Epithelial cell of proximal tubule (primary cell): ENCODE measurements at regions not wholly inside any gene's neighbourhood (a gene's known extent, or its start where the extent isn't known, plus 50 kb on each side); places are given as distances from the start of the nearest gene placed in this dataset.

Experiments used
- DNase-seq: peaks from one replicate; pipeline ENCODE4 v3.0.0-alpha.2; 2011; ENCODE audit warnings: low read depth
- H3K4me3 ChIP-seq: 2 replicates; pipeline ENCODE4 v1.5.1; 2011; ENCODE audit warnings: low read depth, mild to moderate bottlenecking, low read length
- CTCF ChIP-seq: conservative IDR thresholded peaks from 2 replicates; pipeline ENCODE4 v1.5.1; 2012; ENCODE audit warnings: low read depth, mild to moderate bottlenecking, low read length

GRCh38 chr4:62269918-62270317 lies 1069.8 kb downstream of the ADGRL3 start:
- no peak for DNase-seq
- no peak overlapping the region for H3K4me3 ChIP-seq
- no peak for TF ChIP-seq CTCF

GRCh38 chr4:62263454-62263853 lies 1063.3 kb downstream of the ADGRL3 start:
- no peak for TF ChIP-seq CTCF
- no peak overlapping the region for H3K4me3 ChIP-seq
- DNase-seq: no peak

GRCh38 chr4:62262676-62263075 lies 1062.5 kb downstream of the ADGRL3 start:
- TF ChIP-seq CTCF: no peak
- no peak overlapping the region for H3K4me3 ChIP-seq
- DNase-seq: no peak

- no peak for DNase-seq
- TF ChIP-seq CTCF: no peak
- H3K4me3 ChIP-seq: no peak overlapping the region
Observed at GRCh38 chr4:62260254-62260653, 1060.1 kb downstream of the ADGRL3 start.

GRCh38 chr4:62256479-62256878 lies 1056.4 kb downstream of the ADGRL3 start:
- TF ChIP-seq CTCF: no peak
- H3K4me3 ChIP-seq: no peak overlapping the region
- no peak for DNase-seq

- H3K4me3 ChIP-seq: no peak overlapping the region
- no peak for DNase-seq
- TF ChIP-seq CTCF: no peak
Observed at GRCh38 chr4:62252728-62253127, 1052.6 kb downstream of the ADGRL3 start.

- no peak for TF ChIP-seq CTCF
- H3K4me3 ChIP-seq: no peak overlapping the region
- DNase-seq: no peak
Observed at GRCh38 chr4:62250100-62250499, 1050.0 kb downstream of the ADGRL3 start.
